ENCODE measurements at regions not wholly inside any gene's neighbourhood (a gene's known extent, or its start where the extent isn't known, plus 50 kb on each side); places are given as distances from the start of the nearest gene placed in this dataset.

GRCh38 chr21:39074508-39074907 lies 108.7 kb downstream of the PSMG1 start:
- TF ChIP-seq EZH2 (IDR thresholded peaks at IDR 0.05; ENCODE audit: insufficient read depth, poor library complexity, severe bottlenecking), result no peak
- TF ChIP-seq EZH2phosphoT487 (IDR thresholded peaks at IDR 0.05; ENCODE audit: insufficient read depth, low read depth), result no peak
- Histone ChIP-seq H3K79me2 (ENCODE audit: insufficient read depth) (no peaks in the 10 kb centered on the region), H4K20me1 (ENCODE audit: insufficient read depth) (no peaks in the 10 kb centered on the region), H3K27ac (no peak overlapping the region), H3K4me1 (ENCODE audit: insufficient read depth) (0 out of 2 replicates have a peak, but pooled peaks cover 5% of the 10 kb centered on the region), H3K4me3 (no peak overlapping the region), H3K4me2 (ENCODE audit: unreplicated experiment) (no peak overlapping the region), H3K36me3 (ENCODE audit: low read depth) (no peaks in the 10 kb centered on the region), H2AFZ (no peak overlapping the region), H3K9me3 (ENCODE audit: low read depth) (no peaks in the 10 kb centered on the region), H3K27me3 (replicated peaks; ENCODE audit: insufficient read depth) (no peaks in the 10 kb centered on the region), H3K9ac (no peak overlapping the region), H3K9me2 (ENCODE audit: insufficient read depth) (peaks cover 4% of the 10 kb centered on the region; the same call in 1 of the 2 replicates), H3F3A (ENCODE audit: insufficient read depth) (peaks cover 10% of the 10 kb centered on the region; the same call in 1 of the 2 replicates)
- no peak for DNase-seq
- in situ Hi-C loops (cut with MboI), result no loop called here

- no peaks in the 10 kb centered on the region for H4K20me1 ChIP-seq (ENCODE audit: insufficient read depth)
- H3K4me3 ChIP-seq, result no peak overlapping the region
- peak; percentile 23 for DNase-seq
- peaks cover 4% of the 10 kb centered on the region; the same call in 1 of the 2 replicates for H3K9me2 ChIP-seq (ENCODE audit: insufficient read depth)
- H3K9me3 ChIP-seq (ENCODE audit: low read depth), result no peaks in the 10 kb centered on the region
- no peak for TF ChIP-seq EZH2phosphoT487 (IDR thresholded peaks at IDR 0.05; ENCODE audit: insufficient read depth, low read depth)
- no peak for TF ChIP-seq EZH2 (IDR thresholded peaks at IDR 0.05; ENCODE audit: insufficient read depth, poor library complexity, severe bottlenecking)
- no peak overlapping the region for H3K27ac ChIP-seq
- H3K4me1 ChIP-seq (ENCODE audit: insufficient read depth), result 0 out of 2 replicates have a peak, but pooled peaks cover 5% of the 10 kb centered on the region
- WGBS, 2 experiments (ENCODE audit: low coverage in 1 of 2, low lambda C conversion rate in 2 of 2, missing lambda C conversion rate in 2 of 2), result 36 to 38% methylated on average over 4 of the region's 4 CpGs
- H3K79me2 ChIP-seq (ENCODE audit: insufficient read depth), result no peaks in the 10 kb centered on the region
- H3K4me2 ChIP-seq (ENCODE audit: unreplicated experiment), result no peak overlapping the region
- H2AFZ ChIP-seq, result no peak overlapping the region
- in situ Hi-C loops (cut with MboI), result no loop called here
- H3K36me3 ChIP-seq (ENCODE audit: low read depth), result no peaks in the 10 kb centered on the region
- no peaks in the 10 kb centered on the region for H3K27me3 ChIP-seq (replicated peaks; ENCODE audit: insufficient read depth)
- H3F3A ChIP-seq (ENCODE audit: insufficient read depth), result peaks cover 10% of the 10 kb centered on the region; the same call in 1 of the 2 replicates
- no peak overlapping the region for H3K9ac ChIP-seq
Measured at GRCh38 chr21:39073717-39074116, 109.5 kb downstream of the PSMG1 start.

GRCh38 chr21:39073063-39073462 lies 110.2 kb downstream of the PSMG1 start:
- no peaks in the 10 kb centered on the region for H3K9me3 ChIP-seq (ENCODE audit: low read depth)

GRCh38 chr21:39072468-39072867 lies 110.8 kb downstream of the PSMG1 start:
- 37 to 59% methylated on average over 2 of the region's 2 CpGs for WGBS, 2 experiments (ENCODE audit: low coverage in 1 of 2, low lambda C conversion rate in 2 of 2, missing lambda C conversion rate in 2 of 2)
- DNase-seq, result no peak
- Histone ChIP-seq H3F3A (ENCODE audit: insufficient read depth) (peaks cover 10% of the 10 kb centered on the region; the same call in 1 of the 2 replicates), H3K27ac (no peak overlapping the region), H4K20me1 (ENCODE audit: insufficient read depth) (no peaks in the 10 kb centered on the region), H3K36me3 (ENCODE audit: low read depth) (no peaks in the 10 kb centered on the region), H2AFZ (no peak overlapping the region), H3K4me2 (ENCODE audit: unreplicated experiment) (no peak overlapping the region), H3K79me2 (ENCODE audit: insufficient read depth) (no peaks in the 10 kb centered on the region), H3K4me3 (no peak overlapping the region), H3K27me3 (replicated peaks; ENCODE audit: insufficient read depth) (no peaks in the 10 kb centered on the region), H3K4me1 (ENCODE audit: insufficient read depth) (0 out of 2 replicates have a peak, but pooled peaks cover 5% of the 10 kb centered on the region), H3K9me2 (ENCODE audit: insufficient read depth) (peaks cover 4% of the 10 kb centered on the region; the same call in 1 of the 2 replicates), H3K9ac (no peak overlapping the region), H3K9me3 (ENCODE audit: low read depth) (no peaks in the 10 kb centered on the region)
- TF ChIP-seq EZH2phosphoT487 (IDR thresholded peaks at IDR 0.05; ENCODE audit: insufficient read depth, low read depth), result no peak
- no peak for TF ChIP-seq EZH2 (IDR thresholded peaks at IDR 0.05; ENCODE audit: insufficient read depth, poor library complexity, severe bottlenecking)
- in situ Hi-C loops (cut with MboI), result no loop called here

More at GRCh38 chr21:39073063-39073462, 110.2 kb downstream of the PSMG1 start:
- peaks cover 10% of the 10 kb centered on the region; the same call in 1 of the 2 replicates for H3F3A ChIP-seq (ENCODE audit: insufficient read depth)
- TF ChIP-seq EZH2 (IDR thresholded peaks at IDR 0.05; ENCODE audit: insufficient read depth, poor library complexity, severe bottlenecking), result no peak
- TF ChIP-seq EZH2phosphoT487 (IDR thresholded peaks at IDR 0.05; ENCODE audit: insufficient read depth, low read depth), result no peak
- H3K9me2 ChIP-seq (ENCODE audit: insufficient read depth), result peaks cover 4% of the 10 kb centered on the region; the same call in 1 of the 2 replicates
- no peak overlapping the region for H3K4me3 ChIP-seq
- DNase-seq, result no peak
- H4K20me1 ChIP-seq (ENCODE audit: insufficient read depth), result no peaks in the 10 kb centered on the region
- no peak overlapping the region for H3K27ac ChIP-seq
- no peaks in the 10 kb centered on the region for H3K27me3 ChIP-seq (replicated peaks; ENCODE audit: insufficient read depth)
- no peak overlapping the region for H3K4me2 ChIP-seq (ENCODE audit: unreplicated experiment)
- 0 out of 2 replicates have a peak, but pooled peaks cover 5% of the 10 kb centered on the region for H3K4me1 ChIP-seq (ENCODE audit: insufficient read depth)
- no peak overlapping the region for H3K9ac ChIP-seq
- no peaks in the 10 kb centered on the region for H3K36me3 ChIP-seq (ENCODE audit: low read depth)
- in situ Hi-C loops (cut with MboI), result no loop called here
- no peak overlapping the region for H2AFZ ChIP-seq
- H3K79me2 ChIP-seq (ENCODE audit: insufficient read depth), result no peaks in the 10 kb centered on the region
- WGBS, 2 experiments (ENCODE audit: low coverage in 1 of 2, low lambda C conversion rate in 2 of 2, missing lambda C conversion rate in 2 of 2), result 41 to 43% methylated on average over 3 of the region's 3 CpGs

Data from GM23248 (cell line).